Immature natural killer cell (primary cell): ENCODE measurements at regions not wholly inside any gene's neighbourhood (a gene's known extent, or its start where the extent isn't known, plus 50 kb on each side); places are given as distances from the start of the nearest gene placed in this dataset.
"Not testable (repeated sequence)": the region's sequence is repeated elsewhere in the genome, so short reads cannot be mapped to it uniquely, and the experiment has no call there.

Source experiments
- DNase-seq, 3 donors: peaks; one replicate each; pipeline ENCODE4 v3.0.0; 2022; ENCODE audit warnings: mixed read lengths in 1 of 3
- H3K27ac Mint-ChIP-seq, 6 donors: one replicate each; pipeline ENCODE4 v1.8.0; 2020; ENCODE audit warnings: mixed read lengths in 6 of 6, mild to moderate bottlenecking in 5 of 6, inconsistent platforms in 4 of 6, moderate library complexity in 3 of 6
- H3K27me3 Mint-ChIP-seq, 3 donors: one replicate each; pipeline ENCODE4 v1.8.0; 2020 to 2021; ENCODE audit warnings: low read depth in 3 of 3, mild to moderate bottlenecking in 3 of 3, mixed read lengths in 3 of 3, moderate library complexity in 3 of 3, inconsistent platforms in 1 of 3
- H3K36me3 Mint-ChIP-seq, 3 donors: one replicate each; pipeline ENCODE4 v1.8.0; 2020; ENCODE audit warnings: mixed read lengths in 3 of 3, inconsistent platforms in 2 of 3, mild to moderate bottlenecking in 2 of 3
- H3K4me1 Mint-ChIP-seq, 2 donors: one replicate each; pipeline ENCODE4 v1.8.0; 2020; ENCODE audit warnings: inconsistent platforms in 2 of 2, mild to moderate bottlenecking in 2 of 2, mixed read lengths in 2 of 2, moderate library complexity in 1 of 2
- H3K4me3 Mint-ChIP-seq, 5 donors: one replicate each; pipeline ENCODE4 v1.8.0; 2020; ENCODE audit warnings: mild to moderate bottlenecking in 5 of 5, mixed read lengths in 5 of 5, inconsistent platforms in 3 of 5, moderate library complexity in 3 of 5
- H3K9me3 Mint-ChIP-seq, 6 donors: one replicate each; pipeline ENCODE4 v1.8.0; 2020; ENCODE audit warnings: mild to moderate bottlenecking in 6 of 6, mixed read lengths in 6 of 6, inconsistent platforms in 4 of 6, moderate library complexity in 3 of 6

DNA sequence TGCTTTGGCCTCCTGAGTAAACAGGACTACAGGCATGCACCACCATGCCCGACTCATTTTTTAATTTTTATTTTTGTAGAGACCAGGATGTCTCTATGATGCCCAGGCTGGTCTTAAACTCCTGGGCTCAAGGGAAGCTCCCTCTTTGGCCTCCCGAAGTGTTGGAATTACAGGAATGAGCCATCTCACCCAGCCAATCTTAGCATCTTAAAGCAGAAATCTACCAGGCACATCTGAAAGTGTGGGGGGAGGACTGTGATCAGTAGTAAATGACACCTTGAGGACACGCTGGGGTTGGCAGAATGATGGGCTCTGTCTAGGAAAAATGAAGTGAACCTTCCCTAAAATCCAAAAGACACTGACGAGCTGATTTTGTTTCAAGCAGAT is 149.2 kb downstream of the SPATA18 start:
- peaks cover 0 to 3% (median 1%) of the 10 kb centered on the region in 3 donors for H3K27me3 Mint-ChIP-seq
- H3K9me3 Mint-ChIP-seq, result peaks cover 2 to 20% (median 6%) of the 10 kb centered on the region in 6 donors
- H3K27ac Mint-ChIP-seq, result no peak overlapping the region
- no peaks in the 10 kb centered on the region for H3K4me1 Mint-ChIP-seq
- no peaks in the 10 kb centered on the region for H3K36me3 Mint-ChIP-seq
- no peak for DNase-seq
- H3K4me3 Mint-ChIP-seq, result no peak overlapping the region

DNA sequence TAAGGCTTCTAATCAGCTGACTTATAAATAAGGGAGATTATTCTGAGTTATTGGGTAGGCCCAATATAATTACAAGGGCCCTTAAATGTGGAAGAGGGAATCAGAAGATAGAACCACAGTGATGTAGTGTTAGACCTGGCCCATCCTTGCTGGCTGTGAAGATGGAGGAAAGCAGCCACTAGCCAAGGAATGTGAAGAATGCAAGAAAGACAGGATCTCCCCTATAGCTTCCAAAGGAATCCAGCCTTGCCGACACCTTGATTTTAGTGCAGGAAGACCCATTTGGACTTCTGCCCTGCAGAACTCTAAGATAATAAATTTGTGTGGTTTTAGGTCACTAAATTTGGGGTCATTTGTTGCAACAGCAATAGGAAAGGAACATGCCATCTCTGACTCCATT is 150.6 kb downstream of the SPATA18 start:
- no peak for DNase-seq
- Mint-ChIP-seq H3K9me3 (peaks cover 2 to 24% (median 12%) of the 10 kb centered on the region in 6 donors), H3K36me3 (no peaks in the 10 kb centered on the region), H3K4me1 (no peaks in the 10 kb centered on the region), H3K27me3 (peaks cover 0 to 3% (median 1%) of the 10 kb centered on the region in 3 donors), H3K27ac (no peak overlapping the region), H3K4me3 (no peak overlapping the region)

DNA sequence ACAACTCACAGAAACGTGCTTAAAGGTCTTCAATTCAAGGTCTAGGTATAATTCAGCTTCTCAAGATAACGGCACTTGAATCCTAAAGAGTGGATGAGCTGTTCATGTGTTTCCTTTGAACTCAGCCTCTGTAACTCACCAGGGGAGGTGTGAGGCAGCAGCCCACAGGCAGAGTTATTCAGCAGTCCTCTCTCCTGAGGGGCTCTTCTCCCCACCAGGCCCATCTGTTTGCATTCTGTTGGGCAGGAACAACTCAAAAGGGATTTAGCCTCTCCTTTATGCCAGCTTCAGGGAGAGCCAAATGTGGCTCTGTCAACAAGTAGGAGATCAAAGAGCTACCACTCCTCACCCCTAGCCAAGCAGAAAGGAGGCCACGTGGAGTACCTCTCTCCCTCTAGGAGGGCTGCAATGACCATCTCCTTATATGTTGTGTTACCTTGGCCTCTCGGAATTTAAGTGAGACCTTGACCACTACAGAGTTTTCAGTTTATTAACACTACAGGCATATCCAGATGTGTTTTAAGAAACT is 151.2 kb downstream of the SPATA18 start:
- H3K9me3 Mint-ChIP-seq, result peaks cover 2 to 24% (median 12%) of the 10 kb centered on the region in 6 donors
- no peaks in the 10 kb centered on the region for H3K36me3 Mint-ChIP-seq
- H3K27ac Mint-ChIP-seq, result no peak overlapping the region
- H3K4me3 Mint-ChIP-seq, result no peak overlapping the region
- no peak for DNase-seq
- H3K4me1 Mint-ChIP-seq, result no peaks in the 10 kb centered on the region
- peaks cover 0 to 3% (median 1%) of the 10 kb centered on the region in 3 donors for H3K27me3 Mint-ChIP-seq

DNA sequence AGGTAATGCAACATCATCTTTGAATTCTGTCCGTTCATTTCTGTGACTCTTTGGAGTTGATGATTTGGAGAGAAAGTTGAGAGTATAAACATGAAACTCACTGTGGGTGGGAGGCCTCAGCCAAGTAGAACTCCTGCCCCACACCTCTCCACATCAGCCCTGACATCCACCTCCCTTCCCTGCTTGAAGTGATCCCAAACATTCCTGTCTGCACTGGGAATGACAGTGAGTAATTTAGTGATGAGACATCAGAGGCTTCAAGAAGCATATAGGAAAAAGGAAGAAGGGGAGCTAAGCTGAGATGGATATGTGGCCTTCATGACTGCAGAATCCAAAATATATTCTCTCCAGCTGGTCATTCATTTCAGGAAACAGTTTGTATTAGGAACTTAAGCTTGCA is 151.8 kb downstream of the SPATA18 start:
- peaks cover 0 to 3% (median 1%) of the 10 kb centered on the region in 3 donors for H3K27me3 Mint-ChIP-seq
- no peaks in the 10 kb centered on the region for H3K4me1 Mint-ChIP-seq
- H3K27ac Mint-ChIP-seq, result no peak overlapping the region
- H3K9me3 Mint-ChIP-seq, result peaks cover 2 to 26% (median 13%) of the 10 kb centered on the region in 6 donors
- no peak for DNase-seq
- H3K4me3 Mint-ChIP-seq, result no peak overlapping the region
- H3K36me3 Mint-ChIP-seq, result no peaks in the 10 kb centered on the region

DNA sequence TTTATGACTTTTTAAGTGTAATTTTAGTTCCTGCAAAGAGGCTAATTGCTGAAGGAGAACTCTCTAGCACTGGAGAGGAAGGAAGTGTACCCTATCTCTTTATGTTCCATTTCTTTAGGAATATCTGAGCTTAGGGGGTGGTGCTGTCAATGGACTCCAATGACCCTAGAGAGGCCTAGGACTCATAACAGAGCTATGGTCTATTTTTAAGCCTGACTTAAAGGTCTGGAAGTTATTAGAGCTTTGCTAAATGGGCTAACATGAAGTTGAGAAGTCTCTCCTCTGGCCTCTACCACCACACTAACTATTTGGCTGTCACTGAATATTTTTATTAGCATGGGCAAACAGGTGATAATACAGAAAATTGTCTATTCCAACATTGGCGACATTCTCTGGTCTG is 152.2 kb downstream of the SPATA18 start:
- Mint-ChIP-seq H3K4me1 (no peaks in the 10 kb centered on the region), H3K4me3 (no peak overlapping the region), H3K36me3 (no peaks in the 10 kb centered on the region), H3K27ac (no peak overlapping the region), H3K27me3 (peaks cover 0 to 3% (median 1%) of the 10 kb centered on the region in 3 donors), H3K9me3 (peaks cover 2 to 26% (median 15%) of the 10 kb centered on the region in 6 donors)
- DNase-seq, result no peak

DNA sequence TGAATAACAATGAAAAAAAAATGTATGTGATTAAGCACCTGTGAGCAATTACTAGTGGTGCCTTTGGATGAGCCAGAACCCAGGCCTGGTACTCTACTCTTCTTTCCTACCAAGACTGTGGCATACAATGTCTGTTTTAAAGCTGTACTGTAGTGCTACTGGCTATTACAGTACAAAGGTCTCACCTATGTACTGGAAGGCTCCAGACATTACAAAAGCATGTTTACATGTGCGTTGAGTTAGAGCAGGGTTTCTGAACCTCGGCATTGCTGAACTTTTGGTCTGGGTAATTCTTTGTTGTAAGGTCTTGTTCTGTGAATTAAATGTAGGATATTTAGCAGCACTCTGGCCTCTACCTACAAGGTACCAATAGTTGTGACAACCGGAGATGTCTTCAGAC is 153.8 kb downstream of the SPATA18 start:
- H3K4me3 Mint-ChIP-seq, result no peak overlapping the region
- no peaks in the 10 kb centered on the region for H3K36me3 Mint-ChIP-seq
- no peaks in the 10 kb centered on the region for H3K4me1 Mint-ChIP-seq
- peaks cover 11 to 38% (median 19%) of the 10 kb centered on the region in 6 donors for H3K9me3 Mint-ChIP-seq
- no peaks in the 10 kb centered on the region for H3K27me3 Mint-ChIP-seq
- no peak overlapping the region for H3K27ac Mint-ChIP-seq
- no peak for DNase-seq

DNA sequence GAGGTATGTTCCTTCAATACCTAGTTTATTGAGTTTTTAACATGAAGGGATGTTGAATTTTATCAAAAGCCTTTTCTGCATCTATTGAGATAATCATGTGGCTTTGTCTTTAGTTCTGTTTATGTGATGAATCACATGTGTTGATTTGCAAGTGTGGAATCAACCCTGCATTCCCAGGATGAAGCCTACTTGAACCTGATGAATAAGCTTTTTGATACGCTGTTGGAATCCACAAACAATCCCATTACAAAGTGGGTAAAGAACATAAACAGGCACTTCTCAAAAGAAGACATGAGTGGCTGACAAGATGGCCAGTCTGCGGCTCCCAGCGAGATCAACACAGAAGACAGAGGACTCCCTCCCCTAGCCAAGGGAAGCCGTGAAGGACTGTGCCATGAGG is 156.0 kb downstream of the SPATA18 start:
- not testable (repeated sequence) for H3K27me3 Mint-ChIP-seq, DNase-seq, H3K4me3 Mint-ChIP-seq, H3K36me3 Mint-ChIP-seq, H3K4me1 Mint-ChIP-seq, H3K27ac Mint-ChIP-seq
- peaks cover 11 to 44% (median 20%) of the 10 kb centered on the region in 6 donors for H3K9me3 Mint-ChIP-seq

DNA sequence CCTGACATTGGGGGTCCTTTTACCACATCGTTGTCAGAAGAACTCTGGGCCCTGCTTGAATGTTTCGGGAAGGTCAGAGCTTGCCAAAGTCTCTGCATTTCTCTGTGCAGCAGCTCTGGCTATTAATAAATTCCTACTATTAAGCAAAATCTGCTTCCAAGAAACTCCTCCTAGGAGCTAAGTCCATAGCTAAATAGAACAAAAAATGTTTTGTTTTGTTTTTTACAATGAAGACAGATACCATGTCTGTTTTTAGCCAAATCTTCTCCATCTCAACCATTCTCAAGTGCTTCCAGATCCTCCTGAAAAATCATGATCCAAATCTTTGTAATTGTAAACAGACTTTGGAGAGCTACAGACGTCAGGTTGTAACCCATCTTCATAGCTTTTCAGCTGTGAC is 161.6 kb downstream of the SPATA18 start:
- Mint-ChIP-seq H3K27me3 (peaks cover 0 to 2% (median 0%) of the 10 kb centered on the region in 3 donors), H3K27ac (no peak overlapping the region), H3K36me3 (no peaks in the 10 kb centered on the region), H3K4me1 (no peaks in the 10 kb centered on the region), H3K9me3 (peaks cover 15 to 60% (median 29%) of the 10 kb centered on the region in 6 donors), H3K4me3 (no peak overlapping the region)
- DNase-seq, result no peak

DNA sequence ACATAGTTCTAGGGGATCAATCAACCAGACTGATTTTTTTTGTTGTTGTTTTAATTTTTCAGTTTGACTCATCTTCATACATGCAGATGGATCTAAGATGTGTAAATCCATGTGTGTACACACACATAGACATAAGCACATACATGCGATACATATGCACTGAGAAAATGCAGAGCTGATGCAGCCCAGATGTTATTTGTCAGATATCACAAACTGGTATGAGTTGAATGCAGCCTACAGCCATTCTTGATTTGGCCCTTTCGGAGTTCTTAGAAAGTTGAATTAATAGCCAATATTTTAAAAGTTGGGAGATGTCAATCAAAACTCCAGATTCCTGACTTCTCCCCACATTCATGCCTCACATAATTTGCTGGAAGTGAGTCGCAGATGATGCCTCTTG is 180.4 kb downstream of the SPATA18 start:
- no peak overlapping the region for H3K27ac Mint-ChIP-seq
- peaks cover 0 to 2% (median 2%) of the 10 kb centered on the region in 3 donors for H3K27me3 Mint-ChIP-seq
- no peaks in the 10 kb centered on the region for H3K4me1 Mint-ChIP-seq
- H3K4me3 Mint-ChIP-seq, result no peak overlapping the region
- H3K9me3 Mint-ChIP-seq, result peaks cover 0 to 6% (median 2%) of the 10 kb centered on the region in 6 donors
- no peak for DNase-seq
- H3K36me3 Mint-ChIP-seq, result no peaks in the 10 kb centered on the region

DNA sequence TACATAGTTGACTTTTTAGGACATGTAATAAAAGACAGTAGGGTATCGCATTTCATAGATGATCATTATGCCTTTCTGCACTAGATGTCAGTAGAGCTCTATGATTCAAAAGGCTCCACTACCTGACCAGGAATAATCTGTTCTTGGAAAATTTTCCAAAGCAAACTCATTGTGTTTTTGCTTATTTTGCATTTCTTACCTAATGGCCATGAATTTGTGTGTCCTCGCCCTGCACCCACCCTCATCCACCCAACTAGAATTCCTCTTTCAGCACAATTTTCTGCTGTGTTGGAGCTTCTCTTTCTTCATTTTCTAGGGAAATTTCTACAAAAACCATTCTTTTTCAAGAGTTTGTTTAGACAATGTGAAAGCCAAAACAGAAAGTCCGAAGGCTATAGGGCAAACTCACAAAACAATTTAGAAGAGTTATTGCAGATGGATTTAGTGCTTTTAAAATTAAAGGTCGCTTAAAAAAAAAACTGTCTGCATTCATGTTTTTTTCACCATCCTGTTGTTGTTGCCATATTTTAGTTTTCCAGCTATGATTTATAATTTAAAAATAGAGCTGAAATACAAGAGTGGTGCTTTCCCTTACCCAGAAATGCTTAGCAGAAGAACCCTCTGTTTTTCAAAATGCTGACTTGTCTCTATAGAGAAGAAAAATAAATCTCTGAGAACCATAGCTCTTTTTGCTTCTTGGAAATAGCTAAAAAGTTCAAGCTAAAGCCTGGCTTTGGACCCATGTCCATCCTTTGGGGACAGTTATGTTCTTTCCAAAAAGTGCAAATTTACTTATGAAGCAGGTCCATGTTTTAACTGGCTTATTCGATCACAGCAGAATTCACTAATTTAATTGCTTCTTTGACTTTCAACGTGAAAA is 183.7 kb downstream of the SPATA18 start:
- Mint-ChIP-seq H3K4me1 (no peaks in the 10 kb centered on the region), H3K4me3 (no peak overlapping the region), H3K27me3 (peaks cover 0 to 2% (median 2%) of the 10 kb centered on the region in 3 donors), H3K9me3 (peaks cover 0 to 14% (median 5%) of the 10 kb centered on the region in 6 donors), H3K36me3 (no peaks in the 10 kb centered on the region), H3K27ac (no peak overlapping the region)
- DNase-seq, result no peak

DNA sequence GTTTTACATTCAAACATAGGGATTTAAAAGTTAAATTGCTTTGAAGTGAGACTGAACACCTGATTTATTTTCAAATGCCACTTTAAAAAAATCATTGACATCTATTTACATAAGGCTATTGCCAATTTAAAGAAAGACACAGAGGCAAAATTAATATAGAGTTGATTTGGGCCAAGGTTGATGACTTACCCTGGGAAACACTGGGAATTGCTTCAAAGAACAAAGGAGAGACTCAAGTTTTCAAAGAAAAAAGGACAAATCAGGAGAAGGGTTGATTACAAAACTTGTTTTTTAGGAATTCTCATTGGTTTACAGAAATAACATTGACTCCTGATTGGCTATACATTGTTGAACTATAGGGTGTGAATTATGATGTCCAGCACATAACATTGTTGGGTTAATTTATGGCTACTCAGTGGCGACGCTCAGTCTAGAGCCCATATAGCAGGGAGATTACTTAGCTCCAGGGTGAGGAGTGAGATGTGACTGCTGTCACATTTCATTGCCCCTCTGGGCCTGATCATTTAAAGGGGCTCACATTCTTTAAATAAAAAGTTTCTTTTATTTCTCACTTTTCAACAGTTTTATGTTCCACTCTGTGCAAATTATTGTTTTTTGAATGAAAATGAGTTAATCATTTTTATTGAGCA is 184.6 kb downstream of the SPATA18 start:
- H3K9me3 Mint-ChIP-seq, result peaks cover 0 to 21% (median 6%) of the 10 kb centered on the region in 6 donors
- DNase-seq, result no peak
- no peaks in the 10 kb centered on the region for H3K36me3 Mint-ChIP-seq
- H3K27me3 Mint-ChIP-seq, result peaks cover 0 to 2% (median 2%) of the 10 kb centered on the region in 3 donors
- H3K4me3 Mint-ChIP-seq, result no peak overlapping the region
- no peaks in the 10 kb centered on the region for H3K4me1 Mint-ChIP-seq
- no peak overlapping the region for H3K27ac Mint-ChIP-seq

DNA sequence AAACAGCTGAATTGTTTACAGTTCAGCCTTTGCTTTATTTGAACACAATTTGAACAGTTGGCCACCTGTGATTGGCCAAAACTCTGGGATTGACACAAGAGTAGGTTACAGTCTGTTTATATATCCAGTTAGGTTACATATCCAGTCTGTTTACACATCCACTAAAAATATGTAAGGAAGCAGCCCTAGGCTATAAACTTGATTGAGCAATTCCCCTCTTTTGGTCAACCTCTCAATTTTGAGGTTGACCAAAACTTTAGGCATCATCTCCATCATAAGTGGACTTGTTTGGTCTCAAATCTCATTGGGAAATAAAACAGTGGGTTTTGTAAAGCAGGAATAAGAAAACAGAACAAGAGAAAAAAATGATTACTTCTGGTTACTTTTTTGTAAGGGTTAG is 190.8 kb downstream of the SPATA18 start:
- H3K4me3 Mint-ChIP-seq, result no peak overlapping the region
- H3K9me3 Mint-ChIP-seq, result peaks cover 0 to 31% (median 6%) of the 10 kb centered on the region in 6 donors
- no peaks in the 10 kb centered on the region for H3K36me3 Mint-ChIP-seq
- peaks cover 0 to 2% (median 0%) of the 10 kb centered on the region in 3 donors for H3K27me3 Mint-ChIP-seq
- H3K27ac Mint-ChIP-seq, result no peak overlapping the region
- no peak for DNase-seq
- no peaks in the 10 kb centered on the region for H3K4me1 Mint-ChIP-seq

DNA sequence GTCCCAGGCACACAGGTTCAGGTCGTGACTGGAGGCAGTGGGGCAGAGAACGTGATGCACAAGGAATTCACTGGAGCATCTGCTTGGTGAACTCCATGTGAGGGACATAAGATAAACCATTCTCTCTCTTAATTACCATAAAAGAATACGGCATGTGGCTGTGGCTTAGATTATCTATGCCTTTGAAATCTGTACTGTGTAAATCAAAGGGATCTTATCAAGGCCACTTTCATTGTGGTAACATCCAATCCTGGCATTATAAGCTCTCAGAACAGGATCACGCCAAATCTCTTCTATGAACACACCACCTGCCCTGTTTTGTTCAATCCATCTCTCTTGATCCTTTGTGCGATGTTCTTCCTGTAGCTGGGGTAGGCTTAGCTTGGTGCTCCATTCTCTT is 192.3 kb downstream of the SPATA18 start:
- Mint-ChIP-seq H3K27me3 (peaks cover 0 to 2% (median 0%) of the 10 kb centered on the region in 3 donors), H3K36me3 (no peaks in the 10 kb centered on the region), H3K9me3 (peaks cover 0 to 30% (median 6%) of the 10 kb centered on the region in 6 donors), H3K27ac (no peak overlapping the region), H3K4me3 (no peak overlapping the region), H3K4me1 (no peaks in the 10 kb centered on the region)
- no peak for DNase-seq

DNA sequence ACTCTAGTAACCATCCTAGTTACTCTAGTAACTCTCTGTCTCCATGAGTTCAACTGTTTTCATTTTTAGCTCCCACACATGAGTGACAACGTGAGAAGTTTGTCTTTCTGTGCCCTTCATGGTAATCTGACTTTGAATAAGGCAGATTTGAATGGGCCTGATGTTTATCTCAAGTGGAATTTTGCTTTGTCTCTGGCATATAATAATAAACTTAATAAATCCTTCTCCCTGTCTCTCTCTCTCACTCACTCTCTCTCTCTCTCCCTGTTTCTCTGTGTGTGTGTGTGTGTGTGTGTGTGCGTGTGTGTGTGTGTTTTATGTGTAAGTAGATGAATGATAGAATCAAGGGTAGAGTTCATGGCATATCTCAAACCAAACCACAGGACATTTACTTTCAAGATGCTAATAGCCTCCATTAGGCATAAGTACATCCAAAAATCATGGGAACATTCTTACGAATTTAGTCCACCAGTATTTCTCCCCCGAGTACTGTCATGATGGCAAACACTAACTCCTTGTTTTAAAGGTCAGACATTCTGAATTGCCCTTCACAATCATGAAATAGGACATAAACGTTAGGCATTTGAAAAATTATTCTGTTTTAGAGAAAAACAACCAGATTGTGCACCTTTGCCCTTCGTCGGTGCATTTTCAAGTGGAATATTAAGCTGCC is 193.1 kb downstream of the SPATA18 start:
- DNase-seq, result no peak
- no peak overlapping the region for H3K27ac Mint-ChIP-seq
- H3K4me3 Mint-ChIP-seq, result no peak overlapping the region
- H3K9me3 Mint-ChIP-seq, result peaks cover 0 to 30% (median 6%) of the 10 kb centered on the region in 6 donors
- H3K36me3 Mint-ChIP-seq, result no peaks in the 10 kb centered on the region
- no peaks in the 10 kb centered on the region for H3K4me1 Mint-ChIP-seq
- H3K27me3 Mint-ChIP-seq, result peaks cover 0 to 2% (median 0%) of the 10 kb centered on the region in 3 donors
